Lung (tissue), 11 donors: ENCODE measurements at regions not wholly inside any gene's neighbourhood (a gene's known extent, or its start where the extent isn't known, plus 50 kb on each side); places are given as distances from the start of the nearest gene placed in this dataset.

Experiments used
- ATAC-seq: fragments of 200-7000 bp; cut with Tn5 transposase; one replicate; pipeline ENCODE4 v1.9.1; 2020; ENCODE audit warnings: moderate number of reproducible peaks; ENCODE audit not compliant: insufficient read depth, low FRiP score
- DNase-seq, 3 donors: peaks; one replicate each; pipeline ENCODE4 v3.0.0-alpha.2; 2013 to 2017
- H3K27ac ChIP-seq, 2 donors: one replicate each; pipeline ENCODE4 v1.5.1; 2013; ENCODE audit warnings: mild to moderate bottlenecking in 2 of 2, moderate library complexity in 2 of 2, control low read depth in 1 of 2, inconsistent platforms in 1 of 2, low read depth in 1 of 2, low read length in 1 of 2
- H3K27me3 ChIP-seq, 3 donors: one replicate each; pipeline ENCODE4 v1.5.1; 2013; ENCODE audit warnings: low read length in 2 of 3; ENCODE audit not compliant: control insufficient read depth in 3 of 3, insufficient read depth in 3 of 3
- H3K36me3 ChIP-seq, 4 donors: one replicate each; pipeline ENCODE4 v1.5.1; 2013; ENCODE audit warnings: low read length in 4 of 4, mild to moderate bottlenecking in 1 of 4, moderate library complexity in 1 of 4; ENCODE audit not compliant: control insufficient read depth in 4 of 4, insufficient read depth in 4 of 4
- H3K4me1 ChIP-seq, 5 donors: one replicate each; pipeline ENCODE4 v1.5.1; 2013; ENCODE audit warnings: low read length in 5 of 5, mild to moderate bottlenecking in 2 of 5, moderate library complexity in 1 of 5; ENCODE audit not compliant: control insufficient read depth in 5 of 5, insufficient read depth in 5 of 5
- H3K4me3 ChIP-seq: one replicate; pipeline ENCODE4 v1.5.1; 2013; ENCODE audit warnings: mild to moderate bottlenecking, control low read depth, moderate library complexity
- H3K9ac ChIP-seq, 2 donors: one replicate each; pipeline ENCODE4 v1.5.1; 2013; ENCODE audit warnings: low read length in 2 of 2, control low read depth in 1 of 2; ENCODE audit not compliant: insufficient read depth in 1 of 2
- H3K9me3 ChIP-seq, 4 donors: one replicate each; pipeline ENCODE4 v1.5.1; 2013; ENCODE audit warnings: low read length in 3 of 4, mild to moderate bottlenecking in 1 of 4, moderate library complexity in 1 of 4; ENCODE audit not compliant: control insufficient read depth in 4 of 4, insufficient read depth in 3 of 4
- WGBS, 2 donors: extraction: QIAGEN DNeasy Blood & Tissue Kit; methylation state at CpG; one replicate each; pipeline ENCODE4 v1.1.7; 2013; 5-methylcytosine and 5-hydroxymethylcytosine counted together
- TF ChIP-seq, protein P1 (sequence below): IDR thresholded peaks from 2 replicates; pipeline ENCODE4 v1.5.1; 2012; ENCODE audit warnings: mild to moderate bottlenecking; ENCODE audit errors: control extremely low read depth, extremely low read depth
- donor health status: control.
- donor health status: control.
- donor health status: Bipolar disorder and iron deficiency.
- donor health status: healthy.
- donor health status: DM: yes; HTN: yes; CAD: no.

DNA sequence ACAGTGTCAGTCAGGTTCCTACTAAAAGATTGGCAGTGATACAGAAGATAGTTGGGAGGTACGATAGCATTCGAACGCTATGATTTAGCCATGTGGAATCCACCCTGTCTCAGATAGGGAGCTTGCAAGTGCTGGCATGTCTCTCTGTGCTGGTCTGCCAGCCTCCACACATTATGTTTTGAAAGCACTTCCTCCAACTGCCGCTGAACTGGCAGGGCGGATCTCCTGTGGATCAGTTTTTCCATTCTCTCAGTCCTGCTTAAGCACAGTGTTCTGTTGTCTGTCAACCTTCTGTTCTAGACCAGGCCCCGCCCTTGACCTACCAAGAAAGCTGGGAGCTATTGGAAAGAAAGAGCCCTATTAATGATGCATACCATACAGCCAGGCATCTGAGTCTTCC is 65.5 kb upstream of the PALMD start:
- Histone ChIP-seq H3K4me3 (no peak overlapping the region), H3K9ac (no peak overlapping the region), H3K9me3 (no peaks in the 10 kb centered on the region), H3K4me1 (no peaks in the 10 kb centered on the region), H3K27me3 (no peaks in the 10 kb centered on the region), H3K27ac (peak overlapping the region in 1 of 2 donors; percentile 82), H3K36me3 (no peaks in the 10 kb centered on the region)
- DNase-seq = no peak
- TF ChIP-seq, protein P1, sequence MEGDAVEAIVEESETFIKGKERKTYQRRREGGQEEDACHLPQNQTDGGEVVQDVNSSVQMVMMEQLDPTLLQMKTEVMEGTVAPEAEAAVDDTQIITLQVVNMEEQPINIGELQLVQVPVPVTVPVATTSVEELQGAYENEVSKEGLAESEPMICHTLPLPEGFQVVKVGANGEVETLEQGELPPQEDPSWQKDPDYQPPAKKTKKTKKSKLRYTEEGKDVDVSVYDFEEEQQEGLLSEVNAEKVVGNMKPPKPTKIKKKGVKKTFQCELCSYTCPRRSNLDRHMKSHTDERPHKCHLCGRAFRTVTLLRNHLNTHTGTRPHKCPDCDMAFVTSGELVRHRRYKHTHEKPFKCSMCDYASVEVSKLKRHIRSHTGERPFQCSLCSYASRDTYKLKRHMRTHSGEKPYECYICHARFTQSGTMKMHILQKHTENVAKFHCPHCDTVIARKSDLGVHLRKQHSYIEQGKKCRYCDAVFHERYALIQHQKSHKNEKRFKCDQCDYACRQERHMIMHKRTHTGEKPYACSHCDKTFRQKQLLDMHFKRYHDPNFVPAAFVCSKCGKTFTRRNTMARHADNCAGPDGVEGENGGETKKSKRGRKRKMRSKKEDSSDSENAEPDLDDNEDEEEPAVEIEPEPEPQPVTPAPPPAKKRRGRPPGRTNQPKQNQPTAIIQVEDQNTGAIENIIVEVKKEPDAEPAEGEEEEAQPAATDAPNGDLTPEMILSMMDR = no peak
- peak; percentile 51 for ATAC-seq
- WGBS, 2 donors = 72 to 76% methylated on average over 6 of the region's 6 CpGs

DNA sequence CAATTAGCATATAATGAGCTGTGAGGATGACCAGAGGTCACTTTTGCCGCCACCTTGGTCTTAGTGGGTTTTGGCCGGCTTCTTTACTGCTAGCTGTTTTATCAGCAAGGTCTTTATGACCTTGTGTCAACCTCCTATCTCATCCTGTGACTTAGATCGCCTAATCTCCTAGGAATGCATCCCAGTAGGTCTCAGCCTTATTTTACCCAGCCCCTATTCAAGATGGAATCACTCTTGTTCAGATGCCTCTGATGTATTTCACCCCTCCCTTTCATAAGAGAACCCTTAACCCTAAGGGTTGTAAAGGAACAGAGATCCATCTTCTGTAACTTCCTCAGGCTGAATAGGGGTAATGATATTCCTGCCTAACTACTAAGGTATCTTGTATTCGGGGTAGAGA is 58.9 kb upstream of the PALMD start:
- Histone ChIP-seq H3K27ac (no peak overlapping the region), H3K9ac (no peak overlapping the region)

DNA sequence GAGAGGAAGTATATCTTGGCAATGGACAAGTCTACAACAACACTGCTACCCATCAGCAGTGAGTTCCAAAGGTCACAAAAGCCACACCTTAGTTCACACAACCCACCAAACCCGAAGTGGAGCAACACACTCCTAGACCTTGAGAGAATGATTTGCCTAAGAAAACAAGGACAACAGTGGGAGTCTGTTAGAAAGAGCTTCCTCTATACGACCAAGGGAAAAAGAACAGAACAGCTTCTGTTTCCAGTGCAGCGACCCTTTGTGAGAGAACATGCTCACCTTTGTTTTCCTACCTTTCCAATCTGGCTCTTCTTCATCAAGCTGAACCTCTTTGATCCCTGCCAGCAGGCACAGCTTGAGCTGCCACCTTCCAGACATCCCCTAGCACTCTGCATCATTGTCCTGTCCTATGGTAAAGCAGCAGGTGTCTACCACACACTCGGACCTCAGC is 56.7 kb upstream of the PALMD start:
- no peak overlapping the region for H3K4me3 ChIP-seq
- H3K27ac ChIP-seq = no peak overlapping the region
- peaks cover 0 to 2% (median 0%) of the 10 kb centered on the region in 4 donors for H3K9me3 ChIP-seq
- DNase-seq = no peak
- no peak for ATAC-seq
- 78 to 80% methylated on average over 4 of the region's 4 CpGs for WGBS, 2 donors
- no peaks in the 10 kb centered on the region for H3K27me3 ChIP-seq
- H3K9ac ChIP-seq = no peak overlapping the region
- TF ChIP-seq, protein P1 = no peak
- H3K36me3 ChIP-seq = no peaks in the 10 kb centered on the region
- peaks cover 0 to 7% (median 0%) of the 10 kb centered on the region in 5 donors for H3K4me1 ChIP-seq

More for the DNA sequence above, 58.9 kb upstream of the PALMD start:
- WGBS, 2 donors = 80 to 87% methylated on average over 4 of the region's 4 CpGs
- no peak overlapping the region for H3K4me3 ChIP-seq
- TF ChIP-seq, protein P1 = no peak
- peaks cover 0 to 2% (median 0%) of the 10 kb centered on the region in 4 donors for H3K9me3 ChIP-seq
- no peaks in the 10 kb centered on the region for H3K36me3 ChIP-seq
- peaks cover 0 to 7% (median 0%) of the 10 kb centered on the region in 5 donors for H3K4me1 ChIP-seq
- no peak for DNase-seq
- no peak for ATAC-seq
- no peaks in the 10 kb centered on the region for H3K27me3 ChIP-seq
